Nephron (organoid): ENCODE measurements at regions not wholly inside any gene's neighbourhood (a gene's known extent, or its start where the extent isn't known, plus 50 kb on each side); places are given as distances from the start of the nearest gene placed in this dataset.

Experiments used
- H3K27ac Mint-ChIP-seq, 3 experiments: 2 replicates each; pipeline ENCODE4 v1.8.0; 2020; ENCODE audit warnings: mixed read lengths in 3 of 3, mild to moderate bottlenecking in 2 of 3, moderate library complexity in 1 of 3
- H3K27me3 Mint-ChIP-seq: 2 replicates; pipeline ENCODE4 v1.8.0; 2021; ENCODE audit warnings: low read depth, mild to moderate bottlenecking, moderate library complexity, mixed read lengths
- H3K36me3 Mint-ChIP-seq: 2 replicates; pipeline ENCODE4 v1.8.0; 2020; ENCODE audit warnings: low read depth, mixed read lengths
- H3K4me1 Mint-ChIP-seq: 2 replicates; pipeline ENCODE4 v1.8.0; 2020; ENCODE audit warnings: mixed read lengths
- H3K4me3 Mint-ChIP-seq, 3 experiments: 2 replicates each; pipeline ENCODE4 v1.8.0; 2020; ENCODE audit warnings: mild to moderate bottlenecking in 3 of 3, mixed read lengths in 3 of 3, moderate library complexity in 2 of 3
- H3K9me3 Mint-ChIP-seq: 2 replicates; pipeline ENCODE4 v1.8.0; 2020; ENCODE audit warnings: mixed read lengths
- TF ChIP-seq, protein P1 (sequence below), 3 experiments: fragments of 200-600 bp; sonication (generic); IDR thresholded peaks; one replicate each; pipeline ENCODE4 v1.5.0; 2021; ENCODE audit warnings: antibody characterized with exemption in 3 of 3; ENCODE audit not compliant: unreplicated experiment in 3 of 3

DNA sequence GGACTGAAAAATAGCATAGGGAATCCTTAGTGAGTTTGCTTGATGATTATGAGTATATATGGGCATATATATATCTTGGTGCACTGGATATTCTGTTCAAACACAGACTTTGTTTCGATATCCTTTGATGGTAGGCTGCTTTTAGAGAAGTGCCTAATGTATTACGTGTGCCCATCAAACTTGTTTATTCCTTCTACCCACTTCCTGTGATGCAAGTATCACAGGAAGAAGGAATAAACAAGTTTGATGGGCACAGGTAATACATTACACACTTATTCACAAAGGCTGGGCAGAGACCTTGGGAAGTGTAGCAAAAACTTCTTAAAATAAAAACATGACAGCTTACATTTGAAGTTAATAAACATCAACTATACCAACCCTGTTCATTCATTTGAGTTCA lies 364.2 kb downstream of the CHSY3 start:
- Mint-ChIP-seq H3K27ac (no peak overlapping the region), H3K36me3 (no peaks in the 10 kb centered on the region), H3K27me3 (no peaks in the 10 kb centered on the region), H3K4me3 (no peak overlapping the region), H3K4me1 (no peaks in the 10 kb centered on the region), H3K9me3 (no peaks in the 10 kb centered on the region)
- TF ChIP-seq, protein P1, sequence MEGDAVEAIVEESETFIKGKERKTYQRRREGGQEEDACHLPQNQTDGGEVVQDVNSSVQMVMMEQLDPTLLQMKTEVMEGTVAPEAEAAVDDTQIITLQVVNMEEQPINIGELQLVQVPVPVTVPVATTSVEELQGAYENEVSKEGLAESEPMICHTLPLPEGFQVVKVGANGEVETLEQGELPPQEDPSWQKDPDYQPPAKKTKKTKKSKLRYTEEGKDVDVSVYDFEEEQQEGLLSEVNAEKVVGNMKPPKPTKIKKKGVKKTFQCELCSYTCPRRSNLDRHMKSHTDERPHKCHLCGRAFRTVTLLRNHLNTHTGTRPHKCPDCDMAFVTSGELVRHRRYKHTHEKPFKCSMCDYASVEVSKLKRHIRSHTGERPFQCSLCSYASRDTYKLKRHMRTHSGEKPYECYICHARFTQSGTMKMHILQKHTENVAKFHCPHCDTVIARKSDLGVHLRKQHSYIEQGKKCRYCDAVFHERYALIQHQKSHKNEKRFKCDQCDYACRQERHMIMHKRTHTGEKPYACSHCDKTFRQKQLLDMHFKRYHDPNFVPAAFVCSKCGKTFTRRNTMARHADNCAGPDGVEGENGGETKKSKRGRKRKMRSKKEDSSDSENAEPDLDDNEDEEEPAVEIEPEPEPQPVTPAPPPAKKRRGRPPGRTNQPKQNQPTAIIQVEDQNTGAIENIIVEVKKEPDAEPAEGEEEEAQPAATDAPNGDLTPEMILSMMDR (IDR thresholded peaks at IDR 0.05; ENCODE audit: unreplicated experiment in 3 of 3): no peak

DNA sequence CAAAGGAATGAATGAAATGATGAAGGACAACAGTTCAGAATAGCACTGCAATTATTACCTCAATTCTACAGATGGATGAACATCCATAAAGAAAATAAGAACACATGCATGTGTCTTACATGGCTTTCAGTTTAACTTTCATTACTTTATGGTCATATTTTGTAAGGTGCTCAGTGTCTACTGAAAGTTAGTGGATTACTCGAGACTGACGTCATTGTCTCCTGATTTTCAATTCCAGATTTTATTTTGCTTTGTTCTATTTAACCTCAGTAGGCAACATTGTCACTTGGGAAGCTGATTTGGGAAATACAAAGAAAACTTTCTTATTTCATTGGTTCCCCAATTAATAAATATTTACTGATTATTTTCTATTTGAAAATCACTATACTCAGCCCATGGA lies 363.7 kb downstream of the CHSY3 start:
- H3K27me3 Mint-ChIP-seq: no peaks in the 10 kb centered on the region
- no peak overlapping the region for H3K27ac Mint-ChIP-seq
- TF ChIP-seq, protein P1 (IDR thresholded peaks at IDR 0.05; ENCODE audit: unreplicated experiment in 3 of 3): no peak
- no peaks in the 10 kb centered on the region for H3K9me3 Mint-ChIP-seq
- no peaks in the 10 kb centered on the region for H3K4me1 Mint-ChIP-seq
- H3K36me3 Mint-ChIP-seq: no peaks in the 10 kb centered on the region
- no peak overlapping the region for H3K4me3 Mint-ChIP-seq

DNA sequence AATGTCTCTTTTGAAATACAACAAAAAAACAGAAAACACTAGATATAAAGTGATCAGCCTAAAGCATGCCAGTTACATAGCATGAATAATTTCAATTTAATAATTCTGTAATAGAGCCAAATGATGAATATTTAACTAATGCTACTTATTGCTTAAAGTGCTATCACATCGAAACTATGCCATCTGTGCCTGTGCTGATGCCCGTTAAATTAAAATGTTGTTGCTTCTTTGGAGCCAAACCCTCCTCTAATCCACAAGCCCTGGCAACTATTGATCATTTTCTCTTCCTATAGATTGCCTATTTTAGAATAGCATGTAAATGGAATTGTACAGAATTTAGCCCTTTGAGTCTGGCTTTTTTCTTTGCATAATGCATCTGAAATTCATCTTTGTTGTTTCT lies 356.2 kb downstream of the CHSY3 start:
- no peaks in the 10 kb centered on the region for H3K36me3 Mint-ChIP-seq
- no peaks in the 10 kb centered on the region for H3K4me1 Mint-ChIP-seq
- peaks cover 8% of the 10 kb centered on the region for H3K9me3 Mint-ChIP-seq
- no peaks in the 10 kb centered on the region for H3K27me3 Mint-ChIP-seq
- H3K4me3 Mint-ChIP-seq: no peak overlapping the region
- no peak overlapping the region for H3K27ac Mint-ChIP-seq
- TF ChIP-seq, protein P1 (IDR thresholded peaks at IDR 0.05; ENCODE audit: unreplicated experiment in 3 of 3): no peak

DNA sequence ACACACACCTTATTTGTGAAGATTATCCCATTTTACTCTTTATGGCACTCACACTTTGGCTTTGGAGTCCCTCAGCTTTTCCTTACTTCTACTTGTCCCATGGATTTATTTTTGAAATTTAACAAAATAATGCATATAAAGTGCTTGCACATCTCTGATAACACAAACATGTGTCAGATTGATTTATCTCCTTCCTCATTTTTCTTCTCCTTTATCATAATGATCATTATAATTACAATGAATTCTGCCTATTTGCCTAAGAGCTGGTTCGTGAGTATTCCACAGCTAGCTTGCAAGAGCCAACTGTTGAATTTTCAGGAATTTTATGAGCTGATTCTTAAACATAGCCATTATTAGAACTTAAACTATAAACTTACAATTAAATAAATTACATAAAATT lies 347.7 kb downstream of the CHSY3 start:
- H3K36me3 Mint-ChIP-seq: no peaks in the 10 kb centered on the region
- H3K27me3 Mint-ChIP-seq: no peaks in the 10 kb centered on the region
- no peak overlapping the region for H3K27ac Mint-ChIP-seq
- H3K9me3 Mint-ChIP-seq: peaks cover 11% of the 10 kb centered on the region
- no peaks in the 10 kb centered on the region for H3K4me1 Mint-ChIP-seq
- TF ChIP-seq, protein P1 (IDR thresholded peaks at IDR 0.05; ENCODE audit: unreplicated experiment in 3 of 3): no peak
- no peak overlapping the region for H3K4me3 Mint-ChIP-seq

DNA sequence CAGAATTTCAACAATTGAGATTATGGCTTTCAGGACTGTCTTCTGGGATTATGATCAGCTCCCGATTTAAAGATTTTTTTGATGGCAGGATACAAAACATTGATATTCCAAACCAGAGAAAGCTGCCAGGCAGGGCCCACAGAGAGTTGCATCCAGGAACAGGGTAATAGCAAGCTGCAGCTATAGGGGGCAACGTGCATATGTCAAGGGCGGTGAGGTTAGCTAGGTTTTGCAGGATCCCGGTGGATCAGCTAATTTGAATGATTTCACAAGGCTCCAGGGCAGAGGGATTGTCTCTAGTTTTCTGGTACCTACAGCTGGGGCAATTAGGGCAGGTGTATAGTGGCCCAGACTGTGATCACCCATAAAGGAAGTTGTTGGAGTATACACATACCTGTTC lies 339.4 kb downstream of the CHSY3 start:
- Mint-ChIP-seq H3K4me3 (no peak overlapping the region), H3K4me1 (no peaks in the 10 kb centered on the region), H3K9me3 (no peaks in the 10 kb centered on the region), H3K27me3 (no peaks in the 10 kb centered on the region), H3K27ac (no peak overlapping the region), H3K36me3 (no peaks in the 10 kb centered on the region)
- TF ChIP-seq, protein P1 (IDR thresholded peaks at IDR 0.05; ENCODE audit: unreplicated experiment in 3 of 3): no peak

DNA sequence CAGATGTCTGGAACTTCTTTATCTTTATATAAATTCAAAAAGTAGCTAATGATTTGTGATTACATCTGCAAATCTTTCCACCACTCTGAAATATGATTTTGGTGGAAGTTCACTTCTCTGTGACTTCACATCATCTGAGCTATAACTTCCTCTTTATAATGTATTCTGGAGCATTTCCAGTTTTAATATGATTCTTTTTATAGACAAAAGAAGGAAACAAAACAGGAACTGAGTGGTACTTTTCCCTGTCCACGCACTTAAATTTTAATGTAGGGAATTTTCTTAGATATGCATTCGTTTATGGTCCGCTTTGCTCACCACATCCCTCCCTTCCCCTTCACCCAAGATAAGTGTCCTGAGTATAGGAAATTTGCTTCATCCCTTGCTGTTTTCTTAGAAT lies 333.5 kb downstream of the CHSY3 start:
- no peak overlapping the region for H3K27ac Mint-ChIP-seq
- H3K9me3 Mint-ChIP-seq: peaks cover 4% of the 10 kb centered on the region
- TF ChIP-seq, protein P1 (IDR thresholded peaks at IDR 0.05; ENCODE audit: unreplicated experiment in 3 of 3): no peak
- peaks cover 6% of the 10 kb centered on the region for H3K4me1 Mint-ChIP-seq
- no peaks in the 10 kb centered on the region for H3K27me3 Mint-ChIP-seq
- H3K36me3 Mint-ChIP-seq: no peaks in the 10 kb centered on the region
- H3K4me3 Mint-ChIP-seq: no peak overlapping the region
